Astrocyte (in vitro differentiated cells and primary cell): ENCODE measurements at regions not wholly inside any gene's neighbourhood (a gene's known extent, or its start where the extent isn't known, plus 50 kb on each side); places are given as distances from the start of the nearest gene placed in this dataset.

Experiments used
- CTCF ChIP-seq: IDR thresholded peaks from 2 replicates; pipeline ENCODE4 v1.5.1; 2011; ENCODE audit warnings: low read depth, mild to moderate bottlenecking, inconsistent platforms, low read length, moderate library complexity; ENCODE audit not compliant: insufficient read depth
- EZH2 ChIP-seq: IDR thresholded peaks from 2 replicates; pipeline ENCODE4 v1.6.1; 2012; ENCODE audit warnings: mild to moderate bottlenecking, low read length, inconsistent platforms; ENCODE audit not compliant: insufficient read depth

- no peak for TF ChIP-seq EZH2
- no peak for TF ChIP-seq CTCF
Measured at GRCh38 chr2:76447294-76447693, 736.6 kb upstream of the GCFC2 start.
